T-helper 17 cell (primary cell): ENCODE measurements at regions not wholly inside any gene's neighbourhood (a gene's known extent, or its start where the extent isn't known, plus 50 kb on each side); places are given as distances from the start of the nearest gene placed in this dataset.

Experiments used
- ATAC-seq: fragments of 150-1000 bp; cut with Tn5 transposase; 2 replicates; pipeline ENCODE4 v1.10.0; 2021; ENCODE audit warnings: mild to moderate bottlenecking, moderate library complexity
- DNase-seq, 3 donors: peaks; one replicate each; pipeline versions ENCODE4 v3.0.0 to v3.0.0-alpha.2; 2020 to 2021
- H3K9me3 ChIP-seq: one replicate; pipeline ENCODE4 v1.7.0; 2013; ENCODE audit warnings: low read length, mild to moderate bottlenecking; ENCODE audit not compliant: control insufficient read depth, poor library complexity, severe bottlenecking
- H3K27ac Mint-ChIP-seq: one replicate; pipeline ENCODE4 v1.8.0; 2022; ENCODE audit warnings: mild to moderate bottlenecking, moderate library complexity, mixed read lengths
- H3K27me3 Mint-ChIP-seq: one replicate; pipeline ENCODE4 v1.8.0; 2022; ENCODE audit warnings: mixed read lengths
- H3K36me3 Mint-ChIP-seq: one replicate; pipeline ENCODE4 v1.8.0; 2022; ENCODE audit warnings: low read depth, mixed read lengths
- H3K4me1 Mint-ChIP-seq: one replicate; pipeline ENCODE4 v1.8.0; 2022; ENCODE audit warnings: mild to moderate bottlenecking, mixed read lengths
- H3K4me3 Mint-ChIP-seq: one replicate; pipeline ENCODE4 v1.8.0; 2022; ENCODE audit warnings: mild to moderate bottlenecking, moderate library complexity, mixed read lengths

GRCh38 chr14:62428429-62429203 is 616.6 kb downstream of the KCNH5 start:
- DNase-seq = no peak
- Mint-ChIP-seq H3K27me3 (no peaks in the 10 kb centered on the region), H3K36me3 (no peaks in the 10 kb centered on the region), H3K4me3 (no peak overlapping the region), H3K27ac (no peak overlapping the region), H3K4me1 (no peaks in the 10 kb centered on the region)
- ATAC-seq = no peak
- peaks cover 4% of the 10 kb centered on the region for H3K9me3 ChIP-seq

GRCh38 chr14:62429683-62430082 is 615.6 kb downstream of the KCNH5 start:
- ATAC-seq = no peak
- Mint-ChIP-seq H3K36me3 (no peaks in the 10 kb centered on the region), H3K4me1 (no peaks in the 10 kb centered on the region), H3K27ac (no peak overlapping the region), H3K27me3 (no peaks in the 10 kb centered on the region), H3K4me3 (no peak overlapping the region)
- H3K9me3 ChIP-seq = peaks cover 4% of the 10 kb centered on the region
- no peak for DNase-seq

GRCh38 chr14:62431496-62431895 is 613.8 kb downstream of the KCNH5 start:
- no peaks in the 10 kb centered on the region for H3K36me3 Mint-ChIP-seq
- H3K27ac Mint-ChIP-seq = no peak overlapping the region
- ATAC-seq (no peak), DNase-seq (no peak)
- H3K9me3 ChIP-seq = no peaks in the 10 kb centered on the region
- H3K4me3 Mint-ChIP-seq = no peak overlapping the region
- no peaks in the 10 kb centered on the region for H3K4me1 Mint-ChIP-seq
- no peaks in the 10 kb centered on the region for H3K27me3 Mint-ChIP-seq

GRCh38 chr14:62432955-62433354 is 612.3 kb downstream of the KCNH5 start:
- H3K9me3 ChIP-seq = no peaks in the 10 kb centered on the region
- no peaks in the 10 kb centered on the region for H3K4me1 Mint-ChIP-seq
- no peak overlapping the region for H3K4me3 Mint-ChIP-seq
- H3K27ac Mint-ChIP-seq = no peak overlapping the region
- no peak for DNase-seq
- no peaks in the 10 kb centered on the region for H3K27me3 Mint-ChIP-seq
- H3K36me3 Mint-ChIP-seq = no peaks in the 10 kb centered on the region
- no peak for ATAC-seq

GRCh38 chr14:62436261-62436660 is 609.0 kb downstream of the KCNH5 start:
- DNase-seq (no peak), ATAC-seq (no peak)
- Mint-ChIP-seq H3K27me3 (no peaks in the 10 kb centered on the region), H3K4me3 (no peak overlapping the region), H3K4me1 (no peaks in the 10 kb centered on the region), H3K36me3 (no peaks in the 10 kb centered on the region), H3K27ac (no peak overlapping the region)
- no peaks in the 10 kb centered on the region for H3K9me3 ChIP-seq

GRCh38 chr14:62439210-62439609 is 606.0 kb downstream of the KCNH5 start:
- H3K4me3 Mint-ChIP-seq = no peak overlapping the region
- ATAC-seq (no peak), DNase-seq (no peak)
- no peaks in the 10 kb centered on the region for H3K36me3 Mint-ChIP-seq
- no peaks in the 10 kb centered on the region for H3K9me3 ChIP-seq
- no peaks in the 10 kb centered on the region for H3K4me1 Mint-ChIP-seq
- H3K27ac Mint-ChIP-seq = no peak overlapping the region
- H3K27me3 Mint-ChIP-seq = no peaks in the 10 kb centered on the region

GRCh38 chr14:62443796-62444195 is 601.5 kb downstream of the KCNH5 start:
- Mint-ChIP-seq H3K27me3 (no peaks in the 10 kb centered on the region), H3K4me3 (no peak overlapping the region), H3K27ac (no peak overlapping the region), H3K36me3 (no peaks in the 10 kb centered on the region), H3K4me1 (no peaks in the 10 kb centered on the region)
- no peaks in the 10 kb centered on the region for H3K9me3 ChIP-seq
- ATAC-seq (no peak), DNase-seq (no peak)

- ATAC-seq (no peak), DNase-seq (no peak)
- Mint-ChIP-seq H3K27ac (no peak overlapping the region), H3K36me3 (no peaks in the 10 kb centered on the region), H3K27me3 (no peaks in the 10 kb centered on the region), H3K4me1 (no peaks in the 10 kb centered on the region), H3K4me3 (no peak overlapping the region)
- H3K9me3 ChIP-seq = no peaks in the 10 kb centered on the region
Observed at GRCh38 chr14:62445570-62445969, 599.7 kb downstream of the KCNH5 start.

- H3K4me3 Mint-ChIP-seq = no peak overlapping the region
- H3K4me1 Mint-ChIP-seq = no peaks in the 10 kb centered on the region
- no peaks in the 10 kb centered on the region for H3K36me3 Mint-ChIP-seq
- no peak overlapping the region for H3K27ac Mint-ChIP-seq
- no peaks in the 10 kb centered on the region for H3K27me3 Mint-ChIP-seq
- H3K9me3 ChIP-seq = no peaks in the 10 kb centered on the region
- ATAC-seq (no peak), DNase-seq (no peak)
Observed at GRCh38 chr14:62451221-62451620, 594.0 kb downstream of the KCNH5 start.

- Mint-ChIP-seq H3K27ac (no peak overlapping the region), H3K36me3 (no peaks in the 10 kb centered on the region), H3K27me3 (no peaks in the 10 kb centered on the region), H3K4me1 (no peaks in the 10 kb centered on the region), H3K4me3 (no peak overlapping the region)
- DNase-seq = no peak
- H3K9me3 ChIP-seq = no peaks in the 10 kb centered on the region
- ATAC-seq = no peak
Observed at GRCh38 chr14:62453226-62453625, 592.0 kb downstream of the KCNH5 start.

GRCh38 chr14:62455446-62455845 is 589.8 kb downstream of the KCNH5 start:
- H3K36me3 Mint-ChIP-seq = no peaks in the 10 kb centered on the region
- ATAC-seq = no peak
- no peaks in the 10 kb centered on the region for H3K27me3 Mint-ChIP-seq
- H3K4me1 Mint-ChIP-seq = no peaks in the 10 kb centered on the region
- no peaks in the 10 kb centered on the region for H3K9me3 ChIP-seq
- no peak for DNase-seq
- no peak overlapping the region for H3K4me3 Mint-ChIP-seq
- H3K27ac Mint-ChIP-seq = no peak overlapping the region

GRCh38 chr14:62462988-62463387 is 582.3 kb downstream of the KCNH5 start:
- Mint-ChIP-seq H3K27me3 (no peaks in the 10 kb centered on the region), H3K27ac (no peak overlapping the region), H3K4me1 (no peaks in the 10 kb centered on the region), H3K36me3 (no peaks in the 10 kb centered on the region), H3K4me3 (no peak overlapping the region)
- ATAC-seq (no peak), DNase-seq (no peak)
- no peaks in the 10 kb centered on the region for H3K9me3 ChIP-seq

GRCh38 chr14:62468946-62469345 is 576.3 kb downstream of the KCNH5 start:
- ATAC-seq = no peak
- no peaks in the 10 kb centered on the region for H3K27me3 Mint-ChIP-seq
- no peaks in the 10 kb centered on the region for H3K9me3 ChIP-seq
- no peak for DNase-seq
- H3K27ac Mint-ChIP-seq = no peak overlapping the region
- no peaks in the 10 kb centered on the region for H3K4me1 Mint-ChIP-seq
- H3K36me3 Mint-ChIP-seq = no peaks in the 10 kb centered on the region
- no peak overlapping the region for H3K4me3 Mint-ChIP-seq

- H3K27me3 Mint-ChIP-seq = no peaks in the 10 kb centered on the region
- no peak overlapping the region for H3K27ac Mint-ChIP-seq
- no peaks in the 10 kb centered on the region for H3K9me3 ChIP-seq
- H3K4me3 Mint-ChIP-seq = no peak overlapping the region
- DNase-seq (no peak), ATAC-seq (no peak)
- no peaks in the 10 kb centered on the region for H3K4me1 Mint-ChIP-seq
- no peaks in the 10 kb centered on the region for H3K36me3 Mint-ChIP-seq
Observed at GRCh38 chr14:62470935-62471334, 574.3 kb downstream of the KCNH5 start.
